Natural killer cell (primary cell): ENCODE measurements at regions not wholly inside any gene's neighbourhood (a gene's known extent, or its start where the extent isn't known, plus 50 kb on each side); places are given as distances from the start of the nearest gene placed in this dataset.

Experiments used
- ATAC-seq, 3 donors: fragments of 150-1000 bp in 2 of 3; fragments of 200-7000 bp in 1 of 3; cut with Tn5 transposase; 1 replicate in 1 of 3; 2 replicates in 2 of 3; pipeline ENCODE4 v1.10.0; 2021; ENCODE audit warnings: mild to moderate bottlenecking in 2 of 3, moderate library complexity in 2 of 3
- DNase-seq, 2 donors: peaks; one replicate each; pipeline versions ENCODE4 v3.0.0 to v3.0.0-alpha.2; 2013 to 2021; ENCODE audit warnings: mixed read lengths in 1 of 2
- H3K27ac ChIP-seq: one replicate; pipeline ENCODE4 v1.5.1; 2013; ENCODE audit warnings: mild to moderate bottlenecking, low read length
- H3K27me3 ChIP-seq: one replicate; pipeline ENCODE4 v1.6.1; 2013; ENCODE audit warnings: low read length; ENCODE audit not compliant: control insufficient read depth, insufficient read depth
- H3K36me3 ChIP-seq: one replicate; pipeline ENCODE4 v1.6.1; 2013; ENCODE audit warnings: low read length; ENCODE audit not compliant: control insufficient read depth, insufficient read depth
- H3K4me1 ChIP-seq: one replicate; pipeline ENCODE4 v1.6.1; 2013; ENCODE audit warnings: low read length; ENCODE audit not compliant: control insufficient read depth, insufficient read depth
- H3K4me3 ChIP-seq: one replicate; pipeline ENCODE4 v1.5.1; 2013; ENCODE audit warnings: low read length
- H3K9me3 ChIP-seq: one replicate; pipeline ENCODE4 v1.6.1; 2013; ENCODE audit warnings: low read length; ENCODE audit not compliant: control insufficient read depth, insufficient read depth
- H3K27ac Mint-ChIP-seq, 2 donors: one replicate each; pipeline ENCODE4 v1.8.0; 2022; ENCODE audit warnings: mild to moderate bottlenecking in 2 of 2, mixed read lengths in 2 of 2, moderate library complexity in 1 of 2
- H3K27me3 Mint-ChIP-seq, 2 donors: one replicate each; pipeline ENCODE4 v1.8.0; 2022; ENCODE audit warnings: low read depth in 2 of 2, mixed read lengths in 2 of 2
- H3K36me3 Mint-ChIP-seq: one replicate; pipeline ENCODE4 v1.8.0; 2022; ENCODE audit warnings: mixed read lengths
- H3K4me1 Mint-ChIP-seq, 2 donors: one replicate each; pipeline ENCODE4 v1.8.0; 2022; ENCODE audit warnings: mixed read lengths in 2 of 2
- H3K4me3 Mint-ChIP-seq: one replicate; pipeline ENCODE4 v1.8.0; 2022; ENCODE audit warnings: mild to moderate bottlenecking, moderate library complexity, mixed read lengths
- H3K9me3 Mint-ChIP-seq, 2 donors: one replicate each; pipeline ENCODE4 v1.8.0; 2022; ENCODE audit warnings: mixed read lengths in 2 of 2
- WGBS: methylation state at CpG from one replicate; pipeline ENCODE4 v1.1.7; 2013; ENCODE audit warnings: missing lambda C conversion rate; ENCODE audit not compliant: insufficient coverage; 5-methylcytosine and 5-hydroxymethylcytosine counted together
- intact Hi-C: fragments of 100-400 bp; cut with micrococcal nuclease; formaldehyde crosslinking; loops from one replicate; pipeline ENCODE4 v1.14.2; 2022
- TF ChIP-seq, protein P1 (sequence below): fragments of 200-600 bp; IDR thresholded peaks from one replicate; pipeline ENCODE4 v1.8.0; 2022; ENCODE audit warnings: antibody characterized with exemption

DNA sequence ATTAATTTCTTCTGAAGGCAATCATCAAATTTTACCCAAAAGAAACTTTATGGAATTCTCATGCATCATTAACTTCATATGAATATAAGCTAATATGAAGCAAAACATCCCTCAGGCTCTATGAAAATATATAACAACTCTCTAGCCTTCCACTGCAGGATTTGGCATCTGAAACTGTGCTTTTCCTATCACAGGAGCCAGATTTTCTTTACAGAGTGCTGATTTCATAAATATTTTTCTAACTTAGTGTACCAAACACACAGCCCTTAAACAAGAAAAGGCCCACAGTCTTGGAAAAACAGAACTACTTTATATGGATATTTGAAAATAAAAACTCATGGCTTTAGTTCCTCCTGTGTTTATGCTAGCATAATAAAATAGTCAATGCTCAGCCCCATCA lies 559.5 kb upstream of the CHRM3 start:
- Mint-ChIP-seq H3K36me3 (no peaks in the 10 kb centered on the region), H3K9me3 (peaks cover 12 to 25% of the 10 kb centered on the region in 2 donors), H3K27ac (no peak overlapping the region), H3K27me3 (no peaks in the 10 kb centered on the region), H3K4me1 (no peaks in the 10 kb centered on the region), H3K4me3 (no peak overlapping the region)
- intact Hi-C loops: no loop called here
- no peak for DNase-seq
- TF ChIP-seq, protein P1, sequence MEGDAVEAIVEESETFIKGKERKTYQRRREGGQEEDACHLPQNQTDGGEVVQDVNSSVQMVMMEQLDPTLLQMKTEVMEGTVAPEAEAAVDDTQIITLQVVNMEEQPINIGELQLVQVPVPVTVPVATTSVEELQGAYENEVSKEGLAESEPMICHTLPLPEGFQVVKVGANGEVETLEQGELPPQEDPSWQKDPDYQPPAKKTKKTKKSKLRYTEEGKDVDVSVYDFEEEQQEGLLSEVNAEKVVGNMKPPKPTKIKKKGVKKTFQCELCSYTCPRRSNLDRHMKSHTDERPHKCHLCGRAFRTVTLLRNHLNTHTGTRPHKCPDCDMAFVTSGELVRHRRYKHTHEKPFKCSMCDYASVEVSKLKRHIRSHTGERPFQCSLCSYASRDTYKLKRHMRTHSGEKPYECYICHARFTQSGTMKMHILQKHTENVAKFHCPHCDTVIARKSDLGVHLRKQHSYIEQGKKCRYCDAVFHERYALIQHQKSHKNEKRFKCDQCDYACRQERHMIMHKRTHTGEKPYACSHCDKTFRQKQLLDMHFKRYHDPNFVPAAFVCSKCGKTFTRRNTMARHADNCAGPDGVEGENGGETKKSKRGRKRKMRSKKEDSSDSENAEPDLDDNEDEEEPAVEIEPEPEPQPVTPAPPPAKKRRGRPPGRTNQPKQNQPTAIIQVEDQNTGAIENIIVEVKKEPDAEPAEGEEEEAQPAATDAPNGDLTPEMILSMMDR: no peak
- Histone ChIP-seq H3K4me3 (no peak overlapping the region), H3K4me1 (no peaks in the 10 kb centered on the region), H3K9me3 (peaks cover 4% of the 10 kb centered on the region), H3K27ac (no peak overlapping the region), H3K27me3 (no peaks in the 10 kb centered on the region), H3K36me3 (no peaks in the 10 kb centered on the region)
- no peak for ATAC-seq

- no peaks in the 10 kb centered on the region for H3K27me3 ChIP-seq
- ATAC-seq (no peak), DNase-seq (no peak)
- TF ChIP-seq, protein P1: no peak
- H3K4me3 ChIP-seq: no peak overlapping the region
- H3K4me1 Mint-ChIP-seq: no peaks in the 10 kb centered on the region
- no peak overlapping the region for H3K27ac ChIP-seq
- H3K36me3 Mint-ChIP-seq: no peaks in the 10 kb centered on the region
- H3K9me3 Mint-ChIP-seq: peaks cover 11 to 30% of the 10 kb centered on the region in 2 donors
- H3K36me3 ChIP-seq: no peaks in the 10 kb centered on the region
- no peak overlapping the region for H3K27ac Mint-ChIP-seq
- no peak overlapping the region for H3K4me3 Mint-ChIP-seq
- no peaks in the 10 kb centered on the region for H3K4me1 ChIP-seq
- peaks cover 2% of the 10 kb centered on the region for H3K9me3 ChIP-seq
- H3K27me3 Mint-ChIP-seq: no peaks in the 10 kb centered on the region
- intact Hi-C loops: no loop called here
Observed at GRCh38 chr1:238823416-238823815, 563.0 kb upstream of the CHRM3 start.

GRCh38 chr1:238811211-238811879 lies 575.0 kb upstream of the CHRM3 start:
- TF ChIP-seq, protein P1: no peak
- no peaks in the 10 kb centered on the region for H3K4me1 ChIP-seq
- ATAC-seq (no peak), DNase-seq (no peak)
- intact Hi-C loops: no loop called here
- H3K36me3 ChIP-seq: no peaks in the 10 kb centered on the region
- no peak overlapping the region for H3K4me3 ChIP-seq
- H3K36me3 Mint-ChIP-seq: peaks cover 12% of the 10 kb centered on the region
- no peaks in the 10 kb centered on the region for H3K4me1 Mint-ChIP-seq
- H3K27ac ChIP-seq: no peak overlapping the region
- no peak overlapping the region for H3K27ac Mint-ChIP-seq
- H3K9me3 Mint-ChIP-seq: peaks cover 13 to 28% of the 10 kb centered on the region in 2 donors
- WGBS: 68% methylated on average over 3 of the region's 3 CpGs
- H3K9me3 ChIP-seq: peaks cover 3% of the 10 kb centered on the region
- H3K4me3 Mint-ChIP-seq: no peak overlapping the region
- no peaks in the 10 kb centered on the region for H3K27me3 ChIP-seq
- H3K27me3 Mint-ChIP-seq: no peaks in the 10 kb centered on the region

- Histone ChIP-seq H3K9me3 (no peaks in the 10 kb centered on the region), H3K27me3 (no peaks in the 10 kb centered on the region), H3K4me3 (no peak overlapping the region), H3K36me3 (no peaks in the 10 kb centered on the region), H3K4me1 (no peaks in the 10 kb centered on the region), H3K27ac (no peak overlapping the region)
- no peak for ATAC-seq
- 98% methylated on average over 4 of the region's 4 CpGs for WGBS
- no peaks in the 10 kb centered on the region for H3K27me3 Mint-ChIP-seq
- no peak overlapping the region for H3K4me3 Mint-ChIP-seq
- TF ChIP-seq, protein P1: no peak
- H3K4me1 Mint-ChIP-seq: no peaks in the 10 kb centered on the region
- H3K27ac Mint-ChIP-seq: no peak overlapping the region
- H3K9me3 Mint-ChIP-seq: peaks cover 17 to 18% of the 10 kb centered on the region in 2 donors
- no peak for DNase-seq
- H3K36me3 Mint-ChIP-seq: peaks cover 14% of the 10 kb centered on the region
- intact Hi-C loops: no loop called here
Observed at GRCh38 chr1:238790882-238791281, 595.5 kb upstream of the CHRM3 start.
